MM.1S (cell line): ENCODE measurements at regions not wholly inside any gene's neighbourhood (a gene's known extent, or its start where the extent isn't known, plus 50 kb on each side); places are given as distances from the start of the nearest gene placed in this dataset.

Source experiments
- CTCF ChIP-seq: fragments of 300-600 bp; sonication (generic); IDR thresholded peaks from 2 replicates; pipeline ENCODE4 v1.5.1; 2016; ENCODE audit warnings: antibody characterized with exemption, low read length, mixed read lengths
- EZH2 ChIP-seq: fragments of 300-600 bp; sonication (generic); optimal IDR thresholded peaks from 2 replicates; pipeline ENCODE3; 2017; ENCODE audit warnings: low read depth, mild to moderate bottlenecking, antibody characterized with exemption, low read length, mixed read lengths
- EZH2phosphoT487 ChIP-seq: fragments of 300-600 bp; sonication (generic); IDR thresholded peaks from 2 replicates; pipeline ENCODE4 v1.6.1; 2018; ENCODE audit warnings: antibody characterized with exemption, low read length

- TF ChIP-seq CTCF (no peak), EZH2phosphoT487 (no peak), EZH2 (no peak)
Measured at GRCh38 chr10:3477683-3478082, 305.1 kb upstream of the PITRM1 start.
